Caco-2 (cell line): ENCODE measurements at regions not wholly inside any gene's neighbourhood (a gene's known extent, or its start where the extent isn't known, plus 50 kb on each side); places are given as distances from the start of the nearest gene placed in this dataset.

Source experiments
- BruUV-seq: library from RNA; stranded (reverse); fragments of 400-500 nt; replicated peaks from 2 replicates; lab custom pipeline; 2021; lab: Mats Ljungman, UMichigan
- CTCF ChIA-PET: fragments of 300-600 bp; sonication (Branson Sonifier 250); formaldehyde crosslinking; loops from one replicate; lab custom pipeline; 2022; ENCODE audit warnings: antibody characterized with exemption; lab: Charles Lee
- POLR2A ChIA-PET: fragments of 300-600 bp; sonication (Branson Sonifier 250); formaldehyde crosslinking; loops from one replicate; lab custom pipeline; 2022; ENCODE audit warnings: antibody characterized with exemption; lab: Charles Lee
- DNase-seq, 2 experiments: peaks; one replicate each; pipeline versions ENCODE4 v3.0.0 to v3.0.0-alpha.2; 2020 to 2022
- H3K27me3 ChIP-seq: replicated peaks from 2 replicates; pipeline ENCODE4 v1.6.0; 2011; ENCODE audit warnings: low read length; ENCODE audit not compliant: control insufficient read depth, insufficient read depth
- H3K36me3 ChIP-seq: 2 replicates; pipeline ENCODE4 v1.5.1; 2011; ENCODE audit warnings: low read length; ENCODE audit not compliant: control insufficient read depth, insufficient read depth
- H3K4me1 ChIP-seq: fragments of 250-450 bp; sonication (Bioruptor Pico); 2 replicates; pipeline ENCODE4 v1.5.1; 2020; ENCODE audit warnings: mild to moderate bottlenecking
- H3K4me3 ChIP-seq: 2 replicates; pipeline ENCODE4 v1.5.1; 2011; ENCODE audit warnings: low read depth, mild to moderate bottlenecking, control low read depth, low read length
- H3K9me3 ChIP-seq: fragments of 250-450 bp; sonication (Bioruptor Pico); 2 replicates; pipeline ENCODE4 v1.5.1; 2020; ENCODE audit warnings: mild to moderate bottlenecking, moderate library complexity
- H3K27ac Mint-ChIP-seq: one replicate; pipeline ENCODE4 v1.8.0; 2022; ENCODE audit warnings: mixed read lengths; ENCODE audit not compliant: unreplicated experiment
- H3K27me3 Mint-ChIP-seq: one replicate; pipeline ENCODE4 v1.8.0; 2022; ENCODE audit warnings: mixed read lengths; ENCODE audit not compliant: insufficient read depth, unreplicated experiment
- H3K36me3 Mint-ChIP-seq: one replicate; pipeline ENCODE4 v1.8.0; 2022; ENCODE audit warnings: mild to moderate bottlenecking, mixed read lengths; ENCODE audit not compliant: insufficient read depth, unreplicated experiment
- H3K4me1 Mint-ChIP-seq: one replicate; pipeline ENCODE4 v1.8.0; 2022; ENCODE audit warnings: low read depth, mixed read lengths; ENCODE audit not compliant: unreplicated experiment
- H3K4me3 Mint-ChIP-seq: one replicate; pipeline ENCODE4 v1.8.0; 2022; ENCODE audit warnings: mild to moderate bottlenecking, moderate library complexity, mixed read lengths; ENCODE audit not compliant: unreplicated experiment
- H3K9me3 Mint-ChIP-seq: one replicate; pipeline ENCODE4 v1.8.0; 2022; ENCODE audit warnings: mixed read lengths; ENCODE audit not compliant: unreplicated experiment
- intact Hi-C: fragments of 100-400 bp; cut with micrococcal nuclease; formaldehyde crosslinking; loops from one replicate; pipeline ENCODE4 v1.10.0; 2022; ENCODE audit not compliant: unreplicated experiment
- TF ChIP-seq, protein P1 (sequence below), 2 experiments: fragments of 200-600 bp in 1 of 2; IDR thresholded peaks; 1 replicate in 1 of 2; 2 replicates in 1 of 2; pipeline versions ENCODE4 v1.5.1 to v1.8.0; 2011 to 2022; ENCODE audit warnings: antibody characterized with exemption in 1 of 2, control low read depth in 1 of 2, inconsistent platforms in 1 of 2, low read depth in 1 of 2, low read length in 1 of 2, mild to moderate bottlenecking in 1 of 2, moderate library complexity in 1 of 2; ENCODE audit not compliant: insufficient read depth in 1 of 2, severe bottlenecking in 1 of 2, unreplicated experiment in 1 of 2

DNA sequence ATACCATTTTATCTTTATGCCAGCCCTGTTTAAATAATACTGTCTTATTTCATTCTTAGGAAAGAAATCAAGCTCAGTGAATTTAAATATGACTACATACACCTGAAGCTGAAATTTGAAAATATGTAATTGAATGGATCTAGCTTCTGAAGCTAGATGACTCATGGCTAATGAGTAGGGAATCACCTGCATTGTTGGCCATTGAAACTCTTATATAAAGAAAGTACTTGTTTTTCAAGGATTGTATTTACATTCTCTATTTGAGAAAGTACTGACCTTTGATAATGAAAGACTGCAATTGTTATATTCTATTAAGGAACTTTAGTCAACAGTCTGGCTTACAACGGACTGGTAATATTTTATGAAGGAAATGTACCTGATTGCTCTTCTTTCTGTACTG is 346.7 kb upstream of the LRATD1 start:
- H3K27me3 Mint-ChIP-seq = no peaks in the 10 kb centered on the region
- TF ChIP-seq, protein P1, sequence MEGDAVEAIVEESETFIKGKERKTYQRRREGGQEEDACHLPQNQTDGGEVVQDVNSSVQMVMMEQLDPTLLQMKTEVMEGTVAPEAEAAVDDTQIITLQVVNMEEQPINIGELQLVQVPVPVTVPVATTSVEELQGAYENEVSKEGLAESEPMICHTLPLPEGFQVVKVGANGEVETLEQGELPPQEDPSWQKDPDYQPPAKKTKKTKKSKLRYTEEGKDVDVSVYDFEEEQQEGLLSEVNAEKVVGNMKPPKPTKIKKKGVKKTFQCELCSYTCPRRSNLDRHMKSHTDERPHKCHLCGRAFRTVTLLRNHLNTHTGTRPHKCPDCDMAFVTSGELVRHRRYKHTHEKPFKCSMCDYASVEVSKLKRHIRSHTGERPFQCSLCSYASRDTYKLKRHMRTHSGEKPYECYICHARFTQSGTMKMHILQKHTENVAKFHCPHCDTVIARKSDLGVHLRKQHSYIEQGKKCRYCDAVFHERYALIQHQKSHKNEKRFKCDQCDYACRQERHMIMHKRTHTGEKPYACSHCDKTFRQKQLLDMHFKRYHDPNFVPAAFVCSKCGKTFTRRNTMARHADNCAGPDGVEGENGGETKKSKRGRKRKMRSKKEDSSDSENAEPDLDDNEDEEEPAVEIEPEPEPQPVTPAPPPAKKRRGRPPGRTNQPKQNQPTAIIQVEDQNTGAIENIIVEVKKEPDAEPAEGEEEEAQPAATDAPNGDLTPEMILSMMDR (IDR thresholded peaks at IDR 0.05; ENCODE audit: insufficient read depth in 1 of 2, low read depth in 1 of 2, low read length in 1 of 2, severe bottlenecking in 1 of 2, unreplicated experiment in 1 of 2) = no peak
- no peaks in the 10 kb centered on the region for H3K9me3 Mint-ChIP-seq
- no peak overlapping the region for H3K27ac Mint-ChIP-seq
- no TSS peak for BruUV-seq
- no peaks in the 10 kb centered on the region for H3K4me1 Mint-ChIP-seq
- H3K36me3 Mint-ChIP-seq = no peaks in the 10 kb centered on the region
- no peak overlapping the region for H3K4me3 Mint-ChIP-seq
- CTCF ChIA-PET = no interaction called here
- POLR2A ChIA-PET = no interaction called here
- Histone ChIP-seq H3K36me3 (no peaks in the 10 kb centered on the region), H3K4me3 (no peak overlapping the region), H3K27me3 (no peaks in the 10 kb centered on the region), H3K4me1 (no peaks in the 10 kb centered on the region), H3K9me3 (no peaks in the 10 kb centered on the region)
- no peak for DNase-seq
- intact Hi-C loops = loop anchor here (10.0 kb wide), 1 partner anchor 349 kb away; the partner anchor contains the start of gene LRATD1

DNA sequence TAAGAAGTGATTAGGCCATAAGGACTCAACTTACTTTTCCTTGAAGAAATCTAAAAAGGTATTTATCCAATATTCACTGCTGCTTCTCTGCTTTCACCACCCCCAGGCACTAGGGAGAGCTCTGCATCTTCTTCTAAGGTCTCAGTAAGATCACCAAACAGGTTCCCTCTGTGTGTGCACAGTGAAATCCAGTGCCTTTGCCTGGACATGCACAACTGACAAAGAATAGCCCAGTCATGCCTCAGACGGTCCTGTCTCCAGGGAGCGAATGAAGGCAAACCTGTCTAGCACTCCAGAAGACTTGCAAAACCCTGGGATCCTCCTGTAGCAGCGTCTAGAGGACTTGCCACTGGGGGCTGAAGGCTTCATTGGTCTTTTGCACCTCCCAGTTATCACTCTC is 344.5 kb upstream of the LRATD1 start:
- H3K36me3 Mint-ChIP-seq = no peaks in the 10 kb centered on the region
- H3K36me3 ChIP-seq = no peaks in the 10 kb centered on the region
- no peak overlapping the region for H3K27ac Mint-ChIP-seq
- ChIA-PET POLR2A (no interaction called here), CTCF (interaction anchor here (0.7 kb wide), 1 partner anchor 88 kb away, joined by 3 read pairs; no protein-coding TSS in a partner anchor)
- H3K9me3 ChIP-seq = no peaks in the 10 kb centered on the region
- no peak overlapping the region for H3K4me3 ChIP-seq
- H3K4me3 Mint-ChIP-seq = no peak overlapping the region
- no peaks in the 10 kb centered on the region for H3K9me3 Mint-ChIP-seq
- TF ChIP-seq, protein P1 (IDR thresholded peaks at IDR 0.05; ENCODE audit: insufficient read depth in 1 of 2, low read depth in 1 of 2, low read length in 1 of 2, severe bottlenecking in 1 of 2, unreplicated experiment in 1 of 2) = peak in 1 of 2 experiments; percentile 6
- no TSS peak for BruUV-seq
- H3K4me1 ChIP-seq = no peaks in the 10 kb centered on the region
- intact Hi-C loops = loop anchor here (1.0 to 10.0 kb wide), 4 partner anchors 66 to 347 kb away; partner anchors contain the start of gene LRATD1
- H3K4me1 Mint-ChIP-seq = no peaks in the 10 kb centered on the region
- peak; percentile 62 to 78 for DNase-seq
- no peaks in the 10 kb centered on the region for H3K27me3 Mint-ChIP-seq
- H3K27me3 ChIP-seq = no peaks in the 10 kb centered on the region

DNA sequence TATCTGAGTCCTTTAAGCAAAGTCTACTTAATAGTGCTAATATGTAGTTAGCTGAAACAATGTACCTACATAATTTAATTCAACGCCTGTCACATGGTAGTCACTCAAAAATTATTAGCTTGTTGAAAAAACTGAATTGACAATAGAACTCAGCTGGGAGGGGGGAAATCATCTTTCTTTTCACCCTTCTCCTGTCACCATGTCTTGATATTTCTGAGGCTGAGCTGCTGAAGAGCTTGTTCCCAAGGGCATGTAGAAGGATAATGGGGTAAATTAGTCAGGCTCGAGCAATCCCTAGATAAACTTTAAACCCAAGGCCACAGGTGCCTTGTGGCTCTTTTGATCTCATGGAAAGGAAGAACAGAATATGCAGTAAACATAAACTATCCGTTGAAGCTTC is 339.6 kb upstream of the LRATD1 start:
- no TSS peak for BruUV-seq
- Histone ChIP-seq H3K36me3 (no peaks in the 10 kb centered on the region), H3K4me1 (no peaks in the 10 kb centered on the region), H3K4me3 (no peak overlapping the region), H3K27me3 (no peaks in the 10 kb centered on the region), H3K9me3 (no peaks in the 10 kb centered on the region)
- ChIA-PET CTCF (no interaction called here), POLR2A (no interaction called here)
- Mint-ChIP-seq H3K27ac (no peak overlapping the region), H3K4me1 (no peaks in the 10 kb centered on the region), H3K27me3 (no peaks in the 10 kb centered on the region), H3K4me3 (no peak overlapping the region), H3K36me3 (no peaks in the 10 kb centered on the region), H3K9me3 (no peaks in the 10 kb centered on the region)
- no peak for DNase-seq
- TF ChIP-seq, protein P1 (IDR thresholded peaks at IDR 0.05; ENCODE audit: insufficient read depth in 1 of 2, low read depth in 1 of 2, low read length in 1 of 2, severe bottlenecking in 1 of 2, unreplicated experiment in 1 of 2) = no peak
- intact Hi-C loops = no loop called here
